ENCODE measurements at regions not wholly inside any gene's neighbourhood (a gene's known extent, or its start where the extent isn't known, plus 50 kb on each side); places are given as distances from the start of the nearest gene placed in this dataset.

GRCh38 chr4:58553031-58553430 lies 1442.8 kb upstream of the IGFBP7 start:
- no peak overlapping the region for H3K27ac ChIP-seq (ENCODE audit: low read length)
- H3K9me2 ChIP-seq (ENCODE audit: insufficient read depth, low read length), result no peaks in the 10 kb centered on the region
- H3K9me3 ChIP-seq (ENCODE audit: low read length), result no peaks in the 10 kb centered on the region
- H3K9ac ChIP-seq (ENCODE audit: low read length), result no peak overlapping the region
- no peak overlapping the region for H3K4me3 ChIP-seq (ENCODE audit: low read length)
- no peaks in the 10 kb centered on the region for H3K27me3 ChIP-seq (ENCODE audit: insufficient read depth, low read depth, low read length)
- H3K79me2 ChIP-seq (replicated peaks; ENCODE audit: insufficient read depth, low read length), result no peaks in the 10 kb centered on the region
- H3K36me3 ChIP-seq (ENCODE audit: insufficient read depth, low read length), result no peaks in the 10 kb centered on the region
- no peaks in the 10 kb centered on the region for H4K20me1 ChIP-seq (ENCODE audit: insufficient read depth)
- H3K4me2 ChIP-seq (ENCODE audit: low read length), result no peak overlapping the region
- no peak overlapping the region for H2AFZ ChIP-seq (ENCODE audit: low read depth, low read length)
- no peaks in the 10 kb centered on the region for H3F3A ChIP-seq (ENCODE audit: insufficient read depth, low read length, poor library complexity, severe bottlenecking)
- TF ChIP-seq CTCF (IDR thresholded peaks at IDR 0.05; ENCODE audit: poor library complexity, severe bottlenecking) (no peak), REST (IDR thresholded peaks at IDR 0.05; ENCODE audit: borderline replicate concordance) (no peak), POLR2AphosphoS5 (IDR thresholded peaks at IDR 0.05) (no peak), SMC3 (conservative IDR thresholded peaks at IDR 0.05; ENCODE audit: poor library complexity) (no peak), MXI1 (conservative IDR thresholded peaks at IDR 0.05; ENCODE audit: poor library complexity, severe bottlenecking) (no peak), EZH2 (IDR thresholded peaks at IDR 0.05; ENCODE audit: borderline replicate concordance, insufficient read depth, low read length, poor library complexity, severe bottlenecking) (no peak), RAD21 (conservative IDR thresholded peaks at IDR 0.05) (no peak), TAF1 (IDR thresholded peaks at IDR 0.05; ENCODE audit: low read depth) (no peak), EP300 (conservative IDR thresholded peaks at IDR 0.05; ENCODE audit: poor library complexity, severe bottlenecking) (no peak)

DNA sequence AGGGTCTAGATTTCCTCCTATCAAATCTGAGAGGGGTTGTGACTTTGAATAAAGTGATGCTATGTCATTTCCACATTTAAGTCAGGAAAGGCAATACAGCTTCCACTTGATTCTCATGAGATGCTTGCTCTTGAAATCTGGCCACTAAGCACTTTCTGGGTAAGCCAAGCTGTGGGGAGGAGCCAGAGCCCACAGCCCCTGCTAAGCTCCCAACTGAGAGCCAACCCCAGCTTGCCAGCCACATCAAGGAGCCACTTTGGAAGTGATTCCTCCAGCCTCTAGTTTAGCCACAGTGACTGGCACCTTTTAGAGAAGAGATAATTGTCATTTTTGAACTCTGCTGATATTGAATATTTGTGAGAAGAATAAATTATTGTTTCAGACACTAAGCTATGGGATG lies 1441.5 kb upstream of the IGFBP7 start:
- Histone ChIP-seq H2AFZ (ENCODE audit: low read depth, low read length) (no peak overlapping the region), H3K79me2 (replicated peaks; ENCODE audit: insufficient read depth, low read length) (no peaks in the 10 kb centered on the region), H3K27ac (ENCODE audit: low read length) (no peak overlapping the region), H3K4me3 (ENCODE audit: low read length) (no peak overlapping the region), H3K36me3 (ENCODE audit: insufficient read depth, low read length) (no peaks in the 10 kb centered on the region), H3K27me3 (ENCODE audit: insufficient read depth, low read depth, low read length) (no peaks in the 10 kb centered on the region), H3F3A (ENCODE audit: insufficient read depth, low read length, poor library complexity, severe bottlenecking) (no peaks in the 10 kb centered on the region), H3K9me3 (ENCODE audit: low read length) (no peaks in the 10 kb centered on the region), H4K20me1 (ENCODE audit: insufficient read depth) (no peaks in the 10 kb centered on the region), H3K9me2 (ENCODE audit: insufficient read depth, low read length) (no peaks in the 10 kb centered on the region), H3K9ac (ENCODE audit: low read length) (no peak overlapping the region), H3K4me2 (ENCODE audit: low read length) (no peak overlapping the region)
- no peak for TF ChIP-seq MXI1 (conservative IDR thresholded peaks at IDR 0.05; ENCODE audit: poor library complexity, severe bottlenecking)
- TF ChIP-seq REST (IDR thresholded peaks at IDR 0.05; ENCODE audit: borderline replicate concordance), result no peak
- TF ChIP-seq EZH2 (IDR thresholded peaks at IDR 0.05; ENCODE audit: borderline replicate concordance, insufficient read depth, low read length, poor library complexity, severe bottlenecking), result no peak
- TF ChIP-seq POLR2AphosphoS5 (IDR thresholded peaks at IDR 0.05), result no peak
- TF ChIP-seq TAF1 (IDR thresholded peaks at IDR 0.05; ENCODE audit: low read depth), result no peak
- no peak for TF ChIP-seq EP300 (conservative IDR thresholded peaks at IDR 0.05; ENCODE audit: poor library complexity, severe bottlenecking)
- TF ChIP-seq RAD21 (conservative IDR thresholded peaks at IDR 0.05), result no peak
- TF ChIP-seq SMC3 (conservative IDR thresholded peaks at IDR 0.05; ENCODE audit: poor library complexity), result no peak
- TF ChIP-seq CTCF (IDR thresholded peaks at IDR 0.05; ENCODE audit: poor library complexity, severe bottlenecking), result no peak
